ENCODE measurements at regions not wholly inside any gene's neighbourhood (a gene's known extent, or its start where the extent isn't known, plus 50 kb on each side); places are given as distances from the start of the nearest gene placed in this dataset.

GRCh38 chr16:50972876-50973275 lies 178.2 kb downstream of the SALL1 start:
- Histone ChIP-seq H3K9ac (replicated peaks; ENCODE audit: extremely low read depth, insufficient read depth, low read length) (no peak overlapping the region), H3K4me1 (ENCODE audit: control insufficient read depth, extremely low read depth, insufficient read depth, low read length) (no peaks in the 10 kb centered on the region), H3K27ac (ENCODE audit: insufficient read depth, low read depth, low read length) (no peak overlapping the region), H3K9me1 (replicated peaks; ENCODE audit: control insufficient read depth, extremely low read depth, insufficient read depth, low read length) (no peaks in the 10 kb centered on the region), H3K4me2 (ENCODE audit: insufficient read depth, low read length) (no peak overlapping the region), H2AFZ (ENCODE audit: low read depth, low read length) (no peak overlapping the region), H3K36me3 (ENCODE audit: control insufficient read depth in 2 of 2, extremely low read depth in 1 of 2, insufficient read depth in 2 of 2, low read length in 2 of 2) (no peaks in the 10 kb centered on the region), H3K27me3 (ENCODE audit: control insufficient read depth in 2 of 2, insufficient read depth in 2 of 2, low read length in 2 of 2) (no peaks in the 10 kb centered on the region), H3K4me3 (replicated peaks in 1 of 3; ENCODE audit: insufficient read depth in 1 of 3, low read depth in 1 of 3, low read length in 3 of 3) (no peak overlapping the region), H3K79me2 (ENCODE audit: control insufficient read depth, insufficient read depth, low read length) (no peaks in the 10 kb centered on the region), H4K20me1 (replicated peaks; ENCODE audit: control insufficient read depth, extremely low read depth, insufficient read depth, low read length) (no peaks in the 10 kb centered on the region), H3K9me3 (replicated peaks; ENCODE audit: control insufficient read depth, insufficient read depth, low read length) (peaks cover 4% of the 10 kb centered on the region)
- TF ChIP-seq POLR2A (IDR thresholded peaks at IDR 0.05; ENCODE audit: low read depth, low read length) (no peak), POLR2AphosphoS5 (IDR thresholded peaks at IDR 0.05; ENCODE audit: insufficient read depth, low read depth, low read length) (no peak), FOS (IDR thresholded peaks at IDR 0.05; ENCODE audit: borderline replicate concordance, insufficient read depth, low read length) (no peak), JUN (IDR thresholded peaks at IDR 0.05; ENCODE audit: borderline replicate concordance, insufficient read depth, insufficient read length, low read depth) (no peak), CTCF (IDR thresholded peaks at IDR 0.05; ENCODE audit: extremely low read depth in 1 of 2, insufficient read depth in 1 of 2, low read depth in 1 of 2, low read length in 2 of 2) (no peak), MYC (IDR thresholded peaks at IDR 0.05; ENCODE audit: low read depth, low read length) (no peak), GATA2 (IDR thresholded peaks at IDR 0.05; ENCODE audit: insufficient read depth, insufficient read length, low read depth, low read length) (no peak), EZH2 (IDR thresholded peaks at IDR 0.05; ENCODE audit: borderline replicate concordance, low read depth, low read length, severe bottlenecking) (no peak)
- TF ChIP-seq, protein P1, sequence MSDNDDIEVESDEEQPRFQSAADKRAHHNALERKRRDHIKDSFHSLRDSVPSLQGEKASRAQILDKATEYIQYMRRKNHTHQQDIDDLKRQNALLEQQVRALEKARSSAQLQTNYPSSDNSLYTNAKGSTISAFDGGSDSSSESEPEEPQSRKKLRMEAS (IDR thresholded peaks at IDR 0.05; ENCODE audit: insufficient read depth, insufficient read length) = no peak
- BruUV-seq (replicated peaks) = no TSS peak
- intact Hi-C loops (cut with micrococcal nuclease) (no loop called here), dilution Hi-C loops (cut with MboI; ENCODE audit: extremely low pct_ligation_motif_present, low sequenced_read_pairs) (no loop called here)
- no peak for FAIRE-seq
- CTCF ChIA-PET = no interaction called here
- no peak for DNase-seq (ENCODE audit: low read depth, low spot score)
- POLR2A ChIA-PET = no interaction called here

Measured in endothelial cell of umbilical vein (primary cell).